Esophagus squamous epithelium (tissue), 5 donors: ENCODE measurements at regions not wholly inside any gene's neighbourhood (a gene's known extent, or its start where the extent isn't known, plus 50 kb on each side); places are given as distances from the start of the nearest gene placed in this dataset.

Experiments
- DNase-seq: peaks from one replicate; lab custom pipeline; 2025; lab: John Stamatoyannopoulos, UW
- H3K27ac ChIP-seq, 4 donors: fragments of 200-600 bp; sonication (generic); one replicate each; pipeline ENCODE4 v1.5.1; 2016 to 2019; ENCODE audit warnings: mild to moderate bottlenecking in 1 of 4
- H3K27me3 ChIP-seq, 4 donors: fragments of 200-600 bp; sonication (generic); 1 replicate in 3 of 4; 2 replicates in 1 of 4; pipeline versions ENCODE4 v1.5.1 to v1.6.0; 2017 to 2021; ENCODE audit warnings: antibody characterized with exemption in 1 of 4
- H3K36me3 ChIP-seq, 3 donors: fragments of 200-600 bp; sonication (generic); one replicate each; pipeline ENCODE4 v1.5.1; 2016 to 2019
- H3K4me1 ChIP-seq, 3 donors: fragments of 200-600 bp; sonication (generic); one replicate each; pipeline ENCODE4 v1.5.1; 2017 to 2019
- H3K4me3 ChIP-seq, 4 donors: fragments of 200-600 bp; sonication (generic); 1 replicate in 3 of 4; 2 replicates in 1 of 4; pipeline ENCODE4 v1.5.1; 2016 to 2019; ENCODE audit warnings: mild to moderate bottlenecking in 2 of 4, moderate library complexity in 1 of 4
- H3K9me3 ChIP-seq, 3 donors: fragments of 200-600 bp; sonication (generic); one replicate each; pipeline ENCODE4 v1.5.1; 2016 to 2019
- POLR2A ChIP-seq, 4 donors: fragments of 450-650 bp; IDR thresholded peaks; one replicate each; pipeline ENCODE4 v1.6.1; 2017; ENCODE audit warnings: antibody characterized with exemption in 4 of 4, mild to moderate bottlenecking in 4 of 4, moderate library complexity in 3 of 4
- WGBS, 2 donors: methylation state at CpG; one replicate each; pipeline ENCODE4 v1.1.5; 2018; 5-methylcytosine and 5-hydroxymethylcytosine counted together
- intact Hi-C: fragments of 100-400 bp; cut with DNase I; formaldehyde crosslinking; loops from one replicate; pipeline ENCODE4 v1.15.0; 2022
- TF ChIP-seq, protein P1 (sequence below), 6 experiments: fragments of 450-650 bp in 4 of 6; fragments of 200-600 bp in 2 of 6; sonication (generic) in 2 of 6; IDR thresholded peaks; one replicate each; pipeline ENCODE4 v1.5.1; 2016 to 2019; ENCODE audit warnings: antibody characterized with exemption in 6 of 6, mild to moderate bottlenecking in 4 of 6, moderate library complexity in 4 of 6
- donor health status: DM: yes; HTN: yes; CAD: no.

GRCh38 chr14:83217492-83217891 lies 1683.8 kb upstream of the SEL1L start:
- TF ChIP-seq POLR2A (IDR thresholded peaks at IDR 0.05) = no peak

DNA sequence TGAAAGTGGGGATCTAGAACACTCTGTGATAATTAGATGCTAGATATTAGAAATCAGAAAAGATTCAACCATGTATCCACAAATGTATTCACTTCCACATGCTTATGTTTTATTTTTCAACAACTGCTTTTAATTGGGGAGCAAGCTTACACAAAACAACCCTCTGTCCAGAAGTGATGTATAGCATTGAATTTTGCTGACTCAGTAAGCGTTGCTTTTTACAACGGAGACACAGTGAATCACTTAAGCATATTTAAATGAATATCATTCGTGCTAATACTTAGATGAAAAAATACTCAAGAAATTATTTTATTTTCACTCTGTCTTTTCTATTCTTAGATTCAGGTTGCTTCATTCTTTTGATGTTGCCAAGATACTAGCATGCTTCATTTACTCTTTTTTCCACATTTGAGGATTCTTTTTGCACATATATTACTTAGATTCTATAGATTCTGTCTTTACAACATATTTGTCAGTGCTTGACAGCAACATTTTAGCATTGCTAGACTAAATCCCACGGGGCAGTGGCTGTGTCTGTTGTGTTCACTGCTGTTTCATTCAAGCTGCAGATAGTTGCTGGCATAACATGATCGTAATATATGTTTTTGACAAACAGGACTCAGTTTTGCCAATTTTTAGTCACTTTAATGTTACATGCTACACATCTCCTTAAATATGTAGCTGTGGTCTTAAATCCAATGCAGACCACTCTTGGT lies 1714.4 kb upstream of the SEL1L start:
- H3K4me3 ChIP-seq = no peak overlapping the region
- no peaks in the 10 kb centered on the region for H3K36me3 ChIP-seq
- no peak for DNase-seq
- no peaks in the 10 kb centered on the region for H3K9me3 ChIP-seq
- H3K27ac ChIP-seq = no peak overlapping the region
- no peaks in the 10 kb centered on the region for H3K4me1 ChIP-seq
- 52 to 61% methylated on average over 5 of the region's 5 CpGs for WGBS, 2 donors
- no peaks in the 10 kb centered on the region for H3K27me3 ChIP-seq
- intact Hi-C loops = no loop called here
- TF ChIP-seq, protein P1, sequence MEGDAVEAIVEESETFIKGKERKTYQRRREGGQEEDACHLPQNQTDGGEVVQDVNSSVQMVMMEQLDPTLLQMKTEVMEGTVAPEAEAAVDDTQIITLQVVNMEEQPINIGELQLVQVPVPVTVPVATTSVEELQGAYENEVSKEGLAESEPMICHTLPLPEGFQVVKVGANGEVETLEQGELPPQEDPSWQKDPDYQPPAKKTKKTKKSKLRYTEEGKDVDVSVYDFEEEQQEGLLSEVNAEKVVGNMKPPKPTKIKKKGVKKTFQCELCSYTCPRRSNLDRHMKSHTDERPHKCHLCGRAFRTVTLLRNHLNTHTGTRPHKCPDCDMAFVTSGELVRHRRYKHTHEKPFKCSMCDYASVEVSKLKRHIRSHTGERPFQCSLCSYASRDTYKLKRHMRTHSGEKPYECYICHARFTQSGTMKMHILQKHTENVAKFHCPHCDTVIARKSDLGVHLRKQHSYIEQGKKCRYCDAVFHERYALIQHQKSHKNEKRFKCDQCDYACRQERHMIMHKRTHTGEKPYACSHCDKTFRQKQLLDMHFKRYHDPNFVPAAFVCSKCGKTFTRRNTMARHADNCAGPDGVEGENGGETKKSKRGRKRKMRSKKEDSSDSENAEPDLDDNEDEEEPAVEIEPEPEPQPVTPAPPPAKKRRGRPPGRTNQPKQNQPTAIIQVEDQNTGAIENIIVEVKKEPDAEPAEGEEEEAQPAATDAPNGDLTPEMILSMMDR (IDR thresholded peaks at IDR 0.05) = no peak
- no peak for TF ChIP-seq POLR2A (IDR thresholded peaks at IDR 0.05)

More at GRCh38 chr14:83217492-83217891, 1683.8 kb upstream of the SEL1L start:
- H3K9me3 ChIP-seq = no peaks in the 10 kb centered on the region
- H3K4me3 ChIP-seq = no peak overlapping the region
- H3K27me3 ChIP-seq = no peaks in the 10 kb centered on the region
- no peak overlapping the region for H3K27ac ChIP-seq
- intact Hi-C loops = no loop called here
- no peak for DNase-seq
- no peaks in the 10 kb centered on the region for H3K4me1 ChIP-seq
- no peaks in the 10 kb centered on the region for H3K36me3 ChIP-seq

DNA sequence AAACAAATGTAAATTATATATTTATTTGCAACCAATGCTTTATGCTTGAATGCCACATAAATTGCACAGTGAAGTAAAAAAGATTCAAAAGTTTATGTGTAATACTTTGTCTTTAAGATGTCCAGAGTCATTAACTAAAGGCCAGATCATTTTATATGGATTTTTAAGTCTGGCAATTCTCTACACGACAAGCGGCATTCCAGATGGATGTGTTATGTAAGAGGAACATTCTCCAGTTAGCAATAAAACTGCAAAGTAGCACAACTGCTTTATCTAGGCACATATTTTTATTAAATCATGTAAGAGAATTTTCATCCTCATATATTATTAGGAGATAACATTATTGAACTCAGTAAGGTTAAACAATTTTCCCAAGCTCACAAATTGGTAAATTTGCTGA lies 1717.7 kb upstream of the SEL1L start:
- TF ChIP-seq POLR2A (IDR thresholded peaks at IDR 0.05) = no peak
- TF ChIP-seq, protein P1 (IDR thresholded peaks at IDR 0.05) = no peak
- WGBS, 2 donors = 80 to 92% methylated on average over 2 of the region's 2 CpGs
- no peak overlapping the region for H3K27ac ChIP-seq
- H3K36me3 ChIP-seq = no peaks in the 10 kb centered on the region
- no peaks in the 10 kb centered on the region for H3K27me3 ChIP-seq
- intact Hi-C loops = no loop called here
- no peak for DNase-seq
- H3K4me1 ChIP-seq = no peaks in the 10 kb centered on the region
- no peaks in the 10 kb centered on the region for H3K9me3 ChIP-seq
- no peak overlapping the region for H3K4me3 ChIP-seq

DNA sequence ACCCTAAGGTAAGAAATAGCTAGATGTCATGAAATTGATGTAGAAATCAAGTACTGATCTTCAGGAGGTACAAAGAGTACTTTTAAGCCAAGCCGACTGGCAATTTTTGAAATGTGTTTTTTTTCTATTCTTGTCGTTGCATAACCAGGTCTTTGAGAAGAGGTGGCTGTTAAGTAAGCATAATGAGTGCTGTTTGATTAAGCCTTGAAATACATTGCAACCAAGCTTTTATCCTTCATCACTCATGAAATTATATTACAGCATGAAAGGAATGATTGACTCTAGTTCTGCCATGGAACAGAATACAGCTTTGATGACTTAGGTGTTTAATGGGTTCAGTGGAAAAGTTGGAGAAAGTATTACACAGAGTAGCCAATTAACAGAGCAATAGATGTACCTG lies 1720.2 kb upstream of the SEL1L start:
- Histone ChIP-seq H3K27me3 (no peaks in the 10 kb centered on the region), H3K4me1 (no peaks in the 10 kb centered on the region), H3K9me3 (no peaks in the 10 kb centered on the region), H3K4me3 (no peak overlapping the region), H3K36me3 (no peaks in the 10 kb centered on the region), H3K27ac (no peak overlapping the region)
- TF ChIP-seq, protein P1 (IDR thresholded peaks at IDR 0.05) = no peak
- TF ChIP-seq POLR2A (IDR thresholded peaks at IDR 0.05) = no peak
- DNase-seq = no peak
- intact Hi-C loops = no loop called here
- 48 to 75% methylated on average over 2 of the region's 2 CpGs for WGBS, 2 donors

GRCh38 chr14:83255015-83255726 lies 1721.5 kb upstream of the SEL1L start:
- intact Hi-C loops = no loop called here
- WGBS, 2 donors = 67 to 83% methylated on average over 2 of the region's 2 CpGs

More at GRCh38 chr14:83255015-83255726, 1721.5 kb upstream of the SEL1L start:
- H3K4me3 ChIP-seq = no peak overlapping the region
- H3K4me1 ChIP-seq = no peaks in the 10 kb centered on the region
- H3K27ac ChIP-seq = no peak overlapping the region
- no peaks in the 10 kb centered on the region for H3K9me3 ChIP-seq
- no peak for TF ChIP-seq POLR2A (IDR thresholded peaks at IDR 0.05)
- TF ChIP-seq, protein P1 (IDR thresholded peaks at IDR 0.05) = no peak
- H3K27me3 ChIP-seq = no peaks in the 10 kb centered on the region
- H3K36me3 ChIP-seq = no peaks in the 10 kb centered on the region
- DNase-seq = no peak
